ENCODE measurements at regions not wholly inside any gene's neighbourhood (a gene's known extent, or its start where the extent isn't known, plus 50 kb on each side); places are given as distances from the start of the nearest gene placed in this dataset.
"Not testable (repeated sequence)": the region's sequence is repeated elsewhere in the genome, so short reads cannot be mapped to it uniquely, and the experiment has no call there.

DNA sequence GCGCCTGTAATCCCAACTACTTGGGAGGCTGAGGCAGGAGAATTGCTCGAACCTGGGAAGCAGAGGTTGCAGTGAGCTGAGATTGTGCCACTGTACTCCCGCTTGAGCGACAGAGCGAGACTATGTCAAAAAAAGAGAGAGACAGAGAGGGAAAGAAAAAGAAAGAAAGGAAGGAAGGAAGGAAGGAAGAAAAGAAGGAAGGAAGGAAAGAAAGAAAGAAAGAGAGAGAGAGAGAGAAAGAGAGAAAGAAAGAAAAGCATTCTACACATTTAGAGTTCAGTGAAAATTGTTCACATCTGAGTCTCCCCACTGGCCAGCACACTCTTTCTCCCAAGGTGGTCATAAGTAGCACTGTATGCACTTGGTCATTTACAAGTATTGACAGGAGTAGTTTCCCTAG lies 69.2 kb upstream of the TAB2 start:
- peak in 3 of 8 experiments; percentile 8 to 37 (median 23) for ATAC-seq (replicated peaks in 6 of 8)
- Histone ChIP-seq H3K4me1 (replicated peaks in 1 of 2) (peaks cover 6 to 19% of the 10 kb centered on the region in 2 donors), H3K27ac (peak overlapping the region in 1 of 2 donors; percentile 47)
- in situ Hi-C loops (cut with MboI; ENCODE audit: low pct_unique_long_range_greater_than_20kb in 2 of 9, low sequenced_read_pairs in 9 of 9, unreplicated experiment in 9 of 9); H3K4me3 ChIP-seq: not testable (repeated sequence)
- 76 to 100% (median 92%) methylated on average over 3 to 5 of the region's 5 CpGs; no CpG with 5 or more reads in 4 of the 10 experiments for WGBS, 10 experiments

DNA sequence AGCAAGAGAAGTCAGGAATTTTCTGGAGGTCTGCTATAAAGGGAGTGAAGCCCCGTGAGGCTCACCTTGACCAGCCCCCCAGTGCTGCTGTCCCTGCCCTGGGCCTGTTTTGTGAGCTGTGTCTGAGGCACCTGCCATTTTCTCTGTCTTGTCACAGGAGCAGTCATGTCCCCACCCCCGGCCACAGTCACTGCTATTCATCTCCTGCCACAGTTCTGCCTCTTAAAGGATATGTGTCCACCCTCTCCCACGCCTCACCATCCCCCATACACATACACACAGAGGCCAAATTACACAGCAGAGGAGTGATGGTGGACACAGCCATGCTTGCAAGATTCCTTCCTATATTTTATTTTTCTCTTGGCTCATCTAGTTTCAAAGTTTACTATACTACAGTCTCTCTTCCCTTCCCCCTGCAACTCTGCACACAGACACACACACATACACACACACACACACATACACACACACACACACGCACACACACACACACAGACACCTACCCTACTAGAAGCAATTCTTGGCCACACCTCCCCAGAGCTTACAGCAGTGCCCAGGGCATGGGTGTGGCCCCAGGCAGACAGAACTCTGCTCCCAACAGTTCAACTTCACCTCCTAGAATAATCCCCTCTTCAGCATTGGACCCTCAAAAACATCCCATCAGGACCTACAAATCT lies 68.7 kb upstream of the TAB2 start:
- H3K27ac ChIP-seq = peak overlapping the region in 1 of 2 donors; percentile 47
- H3K4me3 ChIP-seq = no peak overlapping the region
- H3K4me1 ChIP-seq (replicated peaks in 1 of 2) = peaks cover 6 to 19% of the 10 kb centered on the region in 2 donors
- peak; percentile 76 to 94 (median 88) for ATAC-seq (replicated peaks in 6 of 8)
- 14 to 75% (median 40%) methylated on average over 1 to 2 of the region's 4 CpGs; no CpG with 5 or more reads in 3 of the 10 experiments for WGBS, 10 experiments
- in situ Hi-C loops (cut with MboI; ENCODE audit: low pct_unique_long_range_greater_than_20kb in 2 of 9, low sequenced_read_pairs in 9 of 9, unreplicated experiment in 9 of 9) = no loop called here

DNA sequence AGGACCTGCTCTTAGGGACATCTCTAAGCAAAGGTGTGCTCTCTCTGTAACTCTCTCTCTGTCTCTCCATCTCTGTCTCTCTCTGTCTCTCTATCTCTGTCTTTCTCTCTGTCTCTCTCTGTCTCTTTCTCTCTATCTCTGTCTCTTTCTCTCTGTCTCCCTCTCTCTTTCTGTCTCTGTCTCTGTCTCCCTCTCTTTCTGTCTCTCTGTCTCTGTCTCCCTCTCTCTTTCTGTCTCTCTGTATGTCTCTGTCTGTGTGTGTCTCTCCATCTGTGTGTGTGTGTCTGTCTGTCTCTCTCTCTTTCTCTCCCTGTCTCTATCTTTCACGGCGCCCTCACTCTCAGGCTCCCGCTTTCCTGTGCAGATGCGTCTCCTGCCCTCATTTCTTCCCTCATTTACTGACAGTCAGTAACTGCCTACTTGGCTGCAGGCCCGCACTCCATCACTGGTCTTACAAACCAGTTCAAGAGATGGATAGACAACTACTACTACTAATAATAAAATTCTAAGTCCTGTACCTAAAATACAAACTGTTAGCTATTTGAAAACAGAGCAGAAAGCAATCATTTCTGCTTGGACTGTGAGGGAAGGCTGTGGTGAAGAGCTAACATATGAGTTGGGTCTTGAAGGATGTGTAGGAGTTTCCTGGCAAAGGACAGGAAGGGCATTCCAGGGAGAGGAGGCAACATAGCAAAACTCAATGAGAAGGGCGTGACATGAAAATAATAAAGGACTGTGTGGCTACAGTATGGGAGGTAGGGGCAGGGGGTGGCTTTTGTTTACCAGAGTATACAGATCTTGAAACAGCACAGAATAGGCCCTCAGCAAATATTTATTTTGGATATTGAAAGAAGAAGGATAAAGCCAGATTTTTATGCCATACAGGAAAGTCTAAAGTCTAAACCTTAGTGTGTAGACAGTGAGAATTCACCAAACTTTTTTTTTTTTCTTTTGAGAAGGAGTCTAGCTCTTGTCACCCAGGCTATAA lies 67.8 kb upstream of the TAB2 start:
- H3K27ac ChIP-seq = no peak overlapping the region
- in situ Hi-C loops (cut with MboI; ENCODE audit: low pct_unique_long_range_greater_than_20kb in 2 of 9, low sequenced_read_pairs in 9 of 9, unreplicated experiment in 9 of 9) = no loop called here
- H3K4me3 ChIP-seq = no peak overlapping the region
- peak in 3 of 8 experiments; percentile 28 to 53 (median 42) for ATAC-seq (replicated peaks in 6 of 8)
- WGBS, 10 experiments = 74 to 97% (median 91%) methylated on average over 2 to 6 of the region's 6 CpGs; no CpG with 5 or more reads in 1 of the 10 experiments
- peaks cover 6 to 19% of the 10 kb centered on the region in 2 donors for H3K4me1 ChIP-seq (replicated peaks in 1 of 2)

DNA sequence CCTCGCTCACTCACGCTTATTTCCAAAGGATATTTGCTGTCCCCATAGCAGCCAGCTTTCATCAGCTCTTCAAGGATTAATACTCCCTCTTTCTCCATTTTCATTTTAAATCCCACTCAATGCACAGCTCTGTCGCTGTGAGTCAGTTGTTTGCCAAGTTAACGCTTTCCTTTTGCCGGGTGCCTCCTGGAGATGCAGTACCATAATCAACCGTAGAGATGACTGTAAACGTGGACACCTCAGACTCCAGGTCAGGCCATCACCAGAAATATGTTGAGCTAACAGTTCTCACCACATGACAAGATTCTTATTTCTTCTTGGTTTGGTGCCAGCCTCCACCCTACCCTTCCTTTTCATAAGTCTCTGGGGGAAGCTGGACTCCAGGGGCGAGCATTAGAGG lies 66.6 kb upstream of the TAB2 start:
- in situ Hi-C loops (cut with MboI; ENCODE audit: low pct_unique_long_range_greater_than_20kb in 2 of 9, low sequenced_read_pairs in 9 of 9, unreplicated experiment in 9 of 9) = no loop called here

DNA sequence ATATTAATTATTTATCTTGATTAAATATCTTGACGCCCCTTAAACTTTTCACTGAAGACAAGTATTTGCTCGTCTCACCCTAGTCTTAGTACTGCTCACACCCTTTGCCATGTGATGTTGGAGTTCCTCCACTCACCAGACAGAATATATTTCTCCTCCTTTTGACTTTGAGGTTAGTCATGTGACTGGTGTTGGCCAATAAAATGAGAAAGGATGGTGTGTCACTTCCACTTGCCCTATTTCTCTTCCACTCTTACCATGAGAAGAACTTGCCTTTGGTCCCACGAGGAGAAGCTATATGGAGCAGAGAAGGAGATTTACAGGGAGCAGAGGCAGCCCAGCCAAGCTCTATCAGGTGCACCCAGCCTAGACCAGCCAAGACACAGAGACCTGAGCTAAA lies 64.9 kb upstream of the TAB2 start:
- H3K4me3 ChIP-seq = no peak overlapping the region
- 20 to 100% (median 83%) methylated on average over 1 to 3 of the region's 3 CpGs; no CpG with 5 or more reads in 1 of the 10 experiments for WGBS, 10 experiments
- in situ Hi-C loops (cut with MboI; ENCODE audit: low pct_unique_long_range_greater_than_20kb in 2 of 9, low sequenced_read_pairs in 9 of 9, unreplicated experiment in 9 of 9) = no loop called here
- H3K4me1 ChIP-seq (replicated peaks in 1 of 2) = peaks cover 6 to 19% of the 10 kb centered on the region in 2 donors
- no peak for ATAC-seq (replicated peaks in 6 of 8)
- no peak overlapping the region for H3K27ac ChIP-seq

More for the DNA sequence above, 66.6 kb upstream of the TAB2 start:
- H3K4me3 ChIP-seq = no peak overlapping the region
- H3K27ac ChIP-seq = no peak overlapping the region
- peak in 3 of 8 experiments; percentile 58 to 72 (median 59) for ATAC-seq (replicated peaks in 6 of 8)
- H3K4me1 ChIP-seq (replicated peaks in 1 of 2) = peaks cover 6 to 19% of the 10 kb centered on the region in 2 donors
- 67 to 100% (median 80%) methylated on average over 2 to 8 of the region's 8 CpGs for WGBS, 10 experiments

DNA sequence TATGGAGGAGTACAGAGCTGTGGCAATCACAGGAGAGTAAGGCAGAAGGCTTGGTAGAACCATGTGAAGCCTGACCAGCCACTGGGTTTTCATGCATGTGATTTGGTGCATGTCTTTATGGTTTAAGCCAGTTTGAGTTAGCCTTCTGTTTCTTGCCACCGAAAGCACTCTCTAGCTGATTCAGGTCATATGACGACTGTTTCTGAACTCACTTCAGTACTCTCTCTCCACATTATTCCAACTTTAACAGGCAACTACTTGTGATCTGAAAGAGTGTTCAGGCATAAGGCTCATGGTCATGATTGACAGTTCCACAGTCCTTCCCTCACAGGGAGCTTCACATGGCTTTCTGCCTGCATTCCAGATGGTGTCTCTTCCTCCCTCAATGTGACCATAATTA lies 63.3 kb upstream of the TAB2 start:
- peaks cover 0 to 8% of the 10 kb centered on the region in 2 donors for H3K4me1 ChIP-seq (replicated peaks in 1 of 2)
- H3K27ac ChIP-seq = no peak overlapping the region
- no peak overlapping the region for H3K4me3 ChIP-seq
- in situ Hi-C loops (cut with MboI; ENCODE audit: low pct_unique_long_range_greater_than_20kb in 2 of 9, low sequenced_read_pairs in 9 of 9, unreplicated experiment in 9 of 9) = no loop called here
- 61 to 100% (median 100%) methylated on average over 1 to 2 of the region's 2 CpGs; no CpG with 5 or more reads in 5 of the 10 experiments for WGBS, 10 experiments
- ATAC-seq (replicated peaks in 6 of 8) = no peak

DNA sequence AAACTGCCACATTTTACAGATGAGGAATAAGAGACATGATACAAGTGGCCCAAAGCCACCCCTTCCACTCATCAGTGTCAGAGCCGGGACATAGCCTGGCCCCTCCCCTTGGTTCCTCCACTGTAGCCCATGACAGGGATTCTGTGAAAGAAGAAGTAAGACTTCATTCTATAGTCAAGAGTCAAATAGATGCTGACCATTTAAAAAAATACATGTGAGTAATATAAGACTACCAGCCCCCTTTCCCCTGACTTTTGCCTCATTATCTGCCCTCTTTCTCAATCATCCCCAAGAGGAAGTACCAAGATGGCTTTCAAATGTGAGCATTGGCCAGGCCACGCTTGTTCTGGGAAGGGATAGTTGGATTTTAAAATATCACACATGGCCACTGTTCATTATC lies 57.8 kb upstream of the TAB2 start:
- WGBS, 10 experiments = 57 to 100% (median 88%) methylated on average over 1 to 2 of the region's 2 CpGs; no CpG with 5 or more reads in 3 of the 10 experiments
- in situ Hi-C loops (cut with MboI; ENCODE audit: low pct_unique_long_range_greater_than_20kb in 2 of 9, low sequenced_read_pairs in 9 of 9, unreplicated experiment in 9 of 9) = no loop called here
- Histone ChIP-seq H3K27ac (no peak overlapping the region), H3K4me1 (replicated peaks in 1 of 2) (peaks cover 3 to 5% of the 10 kb centered on the region in 2 donors), H3K4me3 (no peak overlapping the region)
- no peak for ATAC-seq (replicated peaks in 6 of 8)

DNA sequence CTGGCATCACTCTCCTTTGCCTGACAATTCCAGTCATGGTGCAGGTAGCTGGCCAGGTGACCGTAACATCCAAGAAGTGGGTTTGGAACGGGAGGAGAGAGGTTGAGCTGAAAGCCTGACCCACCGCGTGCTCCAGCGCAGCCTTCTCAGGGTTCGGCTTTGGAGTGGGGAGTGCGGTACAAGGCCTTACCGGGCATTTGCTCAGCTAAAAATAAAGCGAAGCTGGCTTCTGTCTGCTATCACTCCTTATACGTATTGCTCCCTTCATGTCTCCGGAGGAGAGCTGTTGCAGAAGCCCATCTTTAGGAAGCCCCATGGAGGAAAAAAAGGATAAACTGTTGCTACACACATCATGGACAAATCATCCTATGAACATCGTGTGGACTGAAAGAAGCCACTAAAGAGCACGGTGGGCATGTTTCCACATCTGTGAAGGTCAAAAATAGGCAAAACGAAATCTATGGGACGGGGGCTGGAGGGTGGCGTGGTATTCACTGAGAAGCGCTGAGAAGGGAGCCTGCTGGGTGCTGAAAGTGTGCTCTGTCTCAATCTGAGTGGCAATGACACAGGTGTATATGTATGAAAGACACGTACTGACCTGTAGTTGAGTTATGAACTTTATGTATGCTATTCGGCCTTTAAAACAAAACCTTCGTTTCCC lies 57.2 kb upstream of the TAB2 start:
- H3K4me1 ChIP-seq (replicated peaks in 1 of 2) = peaks cover 3 to 5% of the 10 kb centered on the region in 2 donors
- WGBS, 10 experiments = 57 to 97% (median 90%) methylated on average over 5 to 16 of the region's 20 CpGs
- no peak overlapping the region for H3K27ac ChIP-seq
- no peak for ATAC-seq (replicated peaks in 6 of 8)
- no peak overlapping the region for H3K4me3 ChIP-seq
- in situ Hi-C loops (cut with MboI; ENCODE audit: low pct_unique_long_range_greater_than_20kb in 2 of 9, low sequenced_read_pairs in 9 of 9, unreplicated experiment in 9 of 9) = no loop called here

DNA sequence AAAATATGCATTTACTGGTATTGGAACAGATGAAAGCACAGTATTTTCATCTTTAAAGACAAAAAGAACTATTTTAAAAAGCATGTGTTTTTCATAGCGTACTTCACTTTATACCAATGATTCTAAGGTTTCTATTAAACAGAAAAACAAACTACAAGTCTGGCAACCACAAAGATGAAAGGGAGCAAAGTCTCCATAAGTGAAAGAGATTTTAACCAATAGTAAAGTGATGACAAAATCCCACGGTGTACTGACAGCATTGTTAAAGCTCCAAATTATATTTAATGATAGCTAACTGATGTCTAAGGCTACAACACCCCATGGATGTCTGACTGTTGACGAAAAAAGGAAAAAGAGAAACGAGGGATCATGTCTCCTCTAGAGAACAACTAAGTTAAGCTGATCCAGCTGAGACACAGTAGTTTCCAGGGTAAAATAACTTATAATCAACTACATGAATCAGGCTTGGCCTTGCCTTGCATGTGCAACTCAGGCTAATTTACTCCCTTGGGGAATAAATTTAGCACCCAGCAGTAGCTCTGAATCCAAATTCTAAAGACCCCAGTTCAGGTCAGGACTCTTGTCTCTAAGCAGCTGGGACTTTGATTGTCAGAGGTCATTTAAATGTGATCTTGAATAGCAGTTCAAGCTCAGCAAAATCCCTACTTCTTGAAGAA lies 56.0 kb upstream of the TAB2 start:
- Histone ChIP-seq H3K4me3 (no peak overlapping the region), H3K27ac (no peak overlapping the region), H3K4me1 (replicated peaks in 1 of 2) (peaks cover 3 to 5% of the 10 kb centered on the region in 2 donors)
- ATAC-seq (replicated peaks in 6 of 8) = no peak
- WGBS, 10 experiments = 20 to 88% (median 55%) methylated on average over 1 to 4 of the region's 4 CpGs
- in situ Hi-C loops (cut with MboI; ENCODE audit: low pct_unique_long_range_greater_than_20kb in 2 of 9, low sequenced_read_pairs in 9 of 9, unreplicated experiment in 9 of 9) = no loop called here

DNA sequence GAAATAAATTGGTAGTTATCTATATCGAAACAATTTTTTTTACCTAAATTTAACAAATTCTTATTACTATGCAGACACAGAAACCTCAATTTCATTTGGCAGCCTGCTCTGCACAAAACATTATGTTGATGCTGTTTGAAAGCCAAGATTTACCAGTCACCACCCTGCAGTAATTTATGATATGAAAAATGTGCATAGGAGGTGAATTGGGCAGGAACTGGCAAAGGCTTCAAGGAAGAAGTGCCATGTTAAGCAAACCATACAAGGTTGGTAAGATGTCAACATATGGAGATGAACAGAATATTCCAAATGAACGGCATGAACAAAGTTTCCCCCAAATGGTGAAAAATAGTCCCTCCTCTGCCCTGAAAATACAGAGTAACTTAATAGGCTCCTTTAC lies 54.2 kb upstream of the TAB2 start:
- ATAC-seq (replicated peaks in 6 of 8) = peak in 1 of 8 experiments; percentile 77
- no peak overlapping the region for H3K4me3 ChIP-seq
- 0 to 100% (median 87%) methylated on average over 1 to 2 of the region's 2 CpGs for WGBS, 10 experiments
- in situ Hi-C loops (cut with MboI; ENCODE audit: low pct_unique_long_range_greater_than_20kb in 2 of 9, low sequenced_read_pairs in 9 of 9, unreplicated experiment in 9 of 9) = no loop called here
- peaks cover 3 to 5% of the 10 kb centered on the region in 2 donors for H3K4me1 ChIP-seq (replicated peaks in 1 of 2)
- no peak overlapping the region for H3K27ac ChIP-seq

DNA sequence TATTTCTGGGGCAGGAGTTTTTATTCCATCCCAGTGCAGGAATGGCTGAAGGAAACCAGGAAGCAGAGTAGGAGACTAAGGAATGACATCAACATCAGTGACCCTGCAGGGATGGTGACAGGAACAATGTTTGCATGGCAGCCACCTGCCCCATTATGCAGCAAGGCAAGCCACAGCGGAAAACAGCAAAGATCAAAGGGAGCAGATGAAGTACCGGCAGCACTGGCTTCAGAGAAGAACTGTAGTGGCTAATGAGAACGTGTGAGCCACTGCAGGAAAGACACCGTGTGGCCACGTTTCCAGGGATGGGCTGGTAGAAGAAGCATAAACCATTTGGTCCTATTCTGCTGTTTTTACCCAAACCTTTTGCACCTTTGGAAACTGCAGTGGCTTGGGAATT lies 52.9 kb upstream of the TAB2 start:
- Histone ChIP-seq H3K4me3 (no peak overlapping the region), H3K4me1 (replicated peaks in 1 of 2) (peaks cover 3 to 5% of the 10 kb centered on the region in 2 donors), H3K27ac (no peak overlapping the region)
- in situ Hi-C loops (cut with MboI; ENCODE audit: low pct_unique_long_range_greater_than_20kb in 2 of 9, low sequenced_read_pairs in 9 of 9, unreplicated experiment in 9 of 9) = no loop called here
- ATAC-seq (replicated peaks in 6 of 8) = no peak
- 12 to 70% (median 49%) methylated on average over 2 to 5 of the region's 5 CpGs; no CpG with 5 or more reads in 1 of the 10 experiments for WGBS, 10 experiments

DNA sequence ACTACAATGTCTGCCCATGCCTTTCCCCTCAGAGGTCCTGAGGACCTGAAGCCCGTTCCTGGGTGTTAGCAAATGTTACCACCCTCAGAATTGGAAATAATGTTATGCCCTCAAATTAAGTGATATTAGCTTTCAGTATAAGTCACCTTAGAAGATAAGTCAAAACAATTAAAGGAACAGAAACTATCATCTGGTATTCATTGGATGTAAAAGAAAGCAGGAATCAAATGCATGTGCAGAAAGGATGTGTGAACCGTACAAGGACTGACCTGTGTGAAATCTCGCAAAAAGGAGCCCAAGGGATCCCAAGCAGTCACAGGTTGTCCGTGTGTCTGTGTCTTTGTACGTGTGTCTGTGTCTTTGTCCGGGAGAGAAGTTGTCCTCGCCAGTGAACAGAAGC lies 51.6 kb upstream of the TAB2 start:
- Histone ChIP-seq H3K27ac (no peak overlapping the region), H3K4me1 (replicated peaks in 1 of 2) (peaks cover 0 to 5% of the 10 kb centered on the region in 2 donors), H3K4me3 (no peak overlapping the region)
- 17 to 100% (median 82%) methylated on average over 1 to 7 of the region's 7 CpGs; no CpG with 5 or more reads in 1 of the 10 experiments for WGBS, 10 experiments
- in situ Hi-C loops (cut with MboI; ENCODE audit: low pct_unique_long_range_greater_than_20kb in 2 of 9, low sequenced_read_pairs in 9 of 9, unreplicated experiment in 9 of 9) = no loop called here
- no peak for ATAC-seq (replicated peaks in 6 of 8)

All from motor neuron (in vitro differentiated cells).